HG03066 (cell line): ENCODE measurements at regions not wholly inside any gene's neighbourhood (a gene's known extent, or its start where the extent isn't known, plus 50 kb on each side); places are given as distances from the start of the nearest gene placed in this dataset.
"Not testable (repeated sequence)": the region's sequence is repeated elsewhere in the genome, so short reads cannot be mapped to it uniquely, and the experiment has no call there.

Experiments used
- ATAC-seq: cut with Tn5 transposase; IDR thresholded peaks from one replicate; pipeline ENCODE4 v1.9.1; 2021; ENCODE audit warnings: low read depth; ENCODE audit not compliant: unreplicated experiment

DNA sequence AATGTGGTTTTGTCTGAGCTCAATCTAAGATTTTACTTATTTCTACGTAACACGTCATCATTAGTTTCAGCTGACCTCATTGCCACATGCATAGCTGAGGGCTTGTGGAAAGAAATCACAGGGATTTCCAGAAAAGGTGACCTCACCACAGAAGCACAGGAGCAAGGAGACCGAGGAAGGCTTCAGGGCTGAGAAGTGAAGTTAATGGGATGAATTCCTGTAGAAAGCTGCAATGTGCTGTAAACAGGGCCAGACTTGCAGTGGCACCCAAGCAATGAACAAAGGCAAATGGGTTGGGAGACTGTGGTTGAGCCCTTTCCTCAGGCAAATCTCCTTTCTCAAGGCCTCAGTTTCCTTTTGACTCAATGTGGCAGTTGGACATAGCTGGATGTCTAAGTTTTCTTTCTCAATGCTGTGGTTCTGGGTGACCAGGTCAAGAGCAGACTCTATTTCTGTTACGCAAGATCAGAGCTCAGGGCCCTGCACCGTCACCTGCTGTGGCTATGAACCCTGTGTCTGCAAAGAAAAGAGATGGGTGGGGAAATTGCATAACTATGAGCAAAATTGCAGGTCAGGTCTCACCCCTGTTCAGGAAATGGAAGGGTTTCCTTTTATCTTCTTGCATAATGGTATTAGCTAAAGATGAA lies 252.2 kb upstream of the TBL1XR1 start:
- ATAC-seq: peak; percentile 95

GRCh38 chr3:177451301-177451750 lies 254.0 kb upstream of the TBL1XR1 start:
- no peak for ATAC-seq

DNA sequence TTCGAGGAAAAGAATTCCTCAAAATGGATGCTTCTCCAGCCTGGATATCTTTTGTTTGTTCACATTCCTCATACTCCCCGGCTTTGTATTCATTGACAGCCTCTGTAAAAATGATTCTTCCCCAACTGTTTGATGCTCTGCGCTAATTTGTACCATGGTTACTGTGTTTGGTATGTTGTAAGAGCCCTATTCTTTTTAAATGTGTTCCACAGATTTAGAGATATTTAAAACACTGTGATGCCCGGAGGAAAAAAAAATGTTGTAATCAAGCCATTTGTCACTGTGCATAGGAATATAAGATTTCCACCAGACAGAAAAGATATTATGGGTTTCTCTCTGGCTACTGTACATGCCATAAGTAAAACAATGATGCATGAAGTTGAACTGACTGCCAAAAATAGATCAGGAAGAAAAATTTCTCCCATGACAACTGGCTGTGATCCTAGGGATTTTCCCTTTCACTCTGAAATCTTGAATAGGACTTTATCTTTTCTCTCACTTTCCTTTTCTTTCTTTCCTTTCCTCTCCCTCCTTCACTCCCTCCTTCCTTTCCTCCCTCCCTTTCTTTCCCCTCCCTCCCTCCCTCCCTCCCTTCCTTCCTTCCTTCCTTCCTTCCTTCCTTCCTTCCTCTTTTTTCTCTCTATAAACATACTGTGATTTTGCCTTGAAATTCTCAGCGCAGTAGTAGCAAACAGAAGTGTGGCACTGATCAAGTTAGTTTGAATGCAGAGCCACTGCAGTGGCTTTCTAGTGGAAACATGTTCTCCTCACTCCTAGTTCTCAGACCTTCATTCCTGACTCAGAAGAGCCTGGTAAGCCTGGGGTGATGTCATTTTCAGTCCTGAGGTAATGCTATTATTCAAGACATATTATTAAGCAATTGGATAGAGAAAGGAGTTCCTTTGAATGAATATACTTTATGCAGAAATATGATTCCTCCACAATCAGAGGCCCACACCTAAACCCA lies 254.9 kb upstream of the TBL1XR1 start:
- ATAC-seq: no peak

DNA sequence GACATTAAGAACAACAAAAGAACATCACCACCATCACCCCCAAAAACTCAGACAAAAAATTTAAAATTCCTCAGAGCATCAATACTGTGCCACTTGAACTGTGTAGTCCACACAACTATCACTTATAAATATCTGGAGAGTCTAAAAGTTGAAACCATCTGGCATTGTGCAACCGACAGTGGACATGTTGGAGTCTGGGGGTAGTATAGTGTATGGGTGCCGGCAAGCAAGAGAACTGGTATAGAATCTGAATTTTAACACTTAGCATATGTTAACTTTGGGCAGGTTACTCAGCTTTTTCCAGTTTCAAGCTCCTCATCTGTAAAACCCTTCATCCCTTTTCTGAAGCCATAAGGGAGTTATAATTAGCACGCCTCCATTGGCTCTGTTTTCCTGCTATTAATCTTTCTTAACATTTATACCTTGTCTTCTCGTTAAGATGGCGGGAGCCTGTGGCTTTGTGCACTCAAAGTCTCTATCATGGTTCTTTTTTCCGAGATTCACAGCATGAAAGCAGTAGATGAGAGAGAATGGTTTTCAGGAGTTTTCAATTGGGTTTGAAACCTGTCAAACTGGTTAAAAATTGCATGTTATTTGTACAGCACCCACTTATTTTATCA lies 255.7 kb upstream of the TBL1XR1 start:
- no peak for ATAC-seq

DNA sequence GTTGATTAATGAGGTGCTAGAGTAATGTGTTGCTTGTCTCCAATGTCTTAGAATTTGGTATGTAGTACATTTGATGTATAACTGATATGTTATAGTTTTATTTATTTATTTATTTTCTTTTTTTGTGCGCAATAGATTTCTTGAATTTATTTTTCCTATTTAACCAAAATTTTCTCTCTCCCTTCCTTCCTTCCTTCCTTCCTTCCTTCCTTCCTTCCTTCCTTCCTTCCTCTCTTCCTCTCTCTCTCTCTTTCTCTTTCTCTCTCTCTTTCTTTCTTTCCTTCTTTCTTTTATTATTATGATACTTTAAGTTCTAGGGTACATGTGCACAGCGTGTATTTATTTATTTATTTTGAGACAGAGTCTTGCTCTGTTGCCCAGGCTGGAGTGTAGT lies 256.2 kb upstream of the TBL1XR1 start:
- no peak for ATAC-seq

DNA sequence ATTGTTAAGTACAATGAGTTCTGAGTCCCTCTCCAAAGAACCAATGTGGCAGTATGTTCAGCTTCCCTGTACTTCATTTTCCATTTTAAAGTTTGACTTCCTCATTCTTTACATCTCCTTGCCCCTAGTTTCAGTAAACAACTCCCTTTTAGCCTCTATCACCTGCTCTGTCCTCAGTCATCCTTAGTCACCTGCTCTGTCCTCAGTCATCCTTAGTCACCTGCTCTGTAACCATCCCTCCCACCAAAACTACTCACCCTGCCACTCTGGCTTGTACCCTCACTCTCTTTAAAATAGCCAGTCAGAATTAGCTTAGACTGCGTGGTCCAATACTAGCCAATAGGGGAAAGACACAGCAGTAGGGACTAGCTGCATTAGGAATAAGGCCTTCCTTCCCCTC lies 259.9 kb upstream of the TBL1XR1 start:
- ATAC-seq: not testable (repeated sequence)

DNA sequence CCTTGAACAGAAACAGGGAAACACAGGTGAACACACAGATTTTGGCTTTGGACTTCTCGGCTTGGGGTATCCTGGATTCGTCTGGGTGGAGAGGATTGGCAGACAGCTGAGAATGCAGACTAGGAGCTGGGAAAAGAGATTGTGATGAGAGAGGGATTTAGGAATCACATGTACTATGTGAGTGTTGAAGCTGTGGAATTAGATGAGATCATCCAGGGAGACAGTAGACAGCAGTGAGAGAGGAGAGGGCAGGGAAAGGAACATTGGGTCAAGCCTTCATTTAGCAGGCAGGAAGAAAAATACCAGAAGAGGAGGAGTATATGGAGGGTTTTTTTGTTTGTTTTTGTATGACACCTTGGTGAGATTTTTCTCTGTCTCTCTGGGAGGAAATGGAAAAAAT lies 262.1 kb upstream of the TBL1XR1 start:
- no peak for ATAC-seq

GRCh38 chr3:177460047-177460446 lies 262.8 kb upstream of the TBL1XR1 start:
- no peak for ATAC-seq

DNA sequence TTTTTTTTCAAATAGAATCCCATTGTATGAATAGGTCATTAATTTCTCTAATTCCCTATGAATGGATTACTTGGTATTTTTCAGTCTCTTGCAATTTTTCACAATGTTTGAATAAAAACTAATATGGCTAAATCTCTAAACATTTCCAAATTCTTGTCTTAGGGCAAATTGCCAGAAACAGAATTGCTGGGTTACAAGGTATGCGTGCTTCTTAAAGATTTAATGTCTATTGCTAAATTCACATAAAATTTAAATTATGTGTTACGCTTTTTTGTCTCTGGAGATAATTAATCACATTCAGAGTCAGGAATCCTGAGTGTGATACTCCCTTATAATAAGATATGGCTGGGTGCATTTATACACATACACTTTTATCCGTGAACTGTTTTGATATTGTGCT lies 264.5 kb upstream of the TBL1XR1 start:
- no peak for ATAC-seq

- ATAC-seq: not testable (repeated sequence)
These were observed 266.1 kb upstream of the TBL1XR1 start for GRCh38 chr3:177463341-177463740.

DNA sequence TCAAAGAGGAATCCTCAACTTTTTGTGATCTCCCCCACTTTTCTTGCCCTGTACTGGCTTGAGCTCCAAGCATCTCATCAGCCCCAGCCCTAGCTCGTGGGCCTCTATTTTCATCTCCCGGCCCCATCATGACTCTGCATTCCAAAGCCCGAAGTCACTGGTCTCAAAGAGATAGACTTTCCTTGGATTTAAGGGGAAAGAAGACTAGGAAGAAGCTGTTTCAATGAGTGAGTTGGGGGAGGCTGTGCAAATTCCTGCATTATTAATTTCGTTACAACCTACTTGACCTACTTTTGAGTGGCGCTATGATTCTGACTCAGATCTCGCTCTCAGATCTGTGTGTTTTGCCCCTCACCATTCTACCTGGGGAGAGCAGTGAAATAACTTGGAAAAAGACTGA lies 266.6 kb upstream of the TBL1XR1 start:
- ATAC-seq: no peak

- ATAC-seq: no peak
These were observed 267.3 kb upstream of the TBL1XR1 start for GRCh38 chr3:177464392-177465256.

GRCh38 chr3:177465257-177465642 lies 268.0 kb upstream of the TBL1XR1 start:
- ATAC-seq: no peak

GRCh38 chr3:177466074-177466473 lies 268.8 kb upstream of the TBL1XR1 start:
- ATAC-seq: no peak

GRCh38 chr3:177466622-177467021 lies 269.3 kb upstream of the TBL1XR1 start:
- not testable (repeated sequence) for ATAC-seq

- ATAC-seq: no peak
These were observed 270.1 kb upstream of the TBL1XR1 start for GRCh38 chr3:177467247-177467985.

DNA sequence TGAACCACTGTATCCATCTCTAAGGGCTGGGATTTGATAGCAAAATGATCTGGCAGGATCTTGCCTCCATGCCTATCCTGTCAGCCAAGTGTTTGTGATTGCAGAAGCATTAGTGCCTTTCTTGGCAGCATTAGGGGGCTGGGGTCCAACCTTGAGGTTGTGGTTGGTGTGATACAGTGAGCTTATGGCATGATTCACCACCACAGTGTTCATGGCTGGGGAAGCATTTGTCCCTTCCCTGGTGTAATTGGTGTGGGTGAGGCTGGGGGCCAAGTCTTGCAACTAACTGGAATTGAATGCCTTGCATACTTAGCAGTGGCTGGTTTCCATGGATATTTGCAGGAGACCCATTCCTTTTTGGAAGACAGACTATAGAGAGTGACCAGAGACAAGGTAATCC lies 271.0 kb upstream of the TBL1XR1 start:
- no peak for ATAC-seq

DNA sequence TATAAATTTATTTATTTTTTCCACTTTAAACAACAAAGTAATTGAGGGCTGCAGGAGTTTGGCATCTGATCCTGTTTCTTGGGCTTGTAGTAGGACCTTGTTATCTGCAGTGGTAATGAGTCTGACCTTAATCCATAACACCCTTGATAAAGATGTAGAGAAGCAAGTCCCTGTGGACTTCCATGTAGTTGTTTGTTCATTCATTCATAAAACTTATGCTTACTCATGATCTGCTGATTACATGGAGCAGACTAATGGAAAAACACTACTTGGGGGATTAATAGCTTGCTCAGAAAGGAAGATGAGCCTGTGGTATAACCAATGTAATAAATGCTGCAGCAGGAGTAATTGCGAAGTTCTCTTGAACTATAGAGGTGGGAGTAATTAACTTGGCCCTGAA lies 271.5 kb upstream of the TBL1XR1 start:
- ATAC-seq: no peak

GRCh38 chr3:177469216-177469615 lies 271.9 kb upstream of the TBL1XR1 start:
- no peak for ATAC-seq
